ENCODE measurements at regions not wholly inside any gene's neighbourhood (a gene's known extent, or its start where the extent isn't known, plus 50 kb on each side); places are given as distances from the start of the nearest gene placed in this dataset.

- DNase-seq (ENCODE audit: low spot score): no peak
- H3K4me3 ChIP-seq: no peak overlapping the region
- intact Hi-C loops (cut with DNase I): no loop called here
- no peaks in the 10 kb centered on the region for H3K4me1 ChIP-seq (replicated peaks)
- TF ChIP-seq POLR2A (IDR thresholded peaks at IDR 0.05) (no peak), CTCF (IDR thresholded peaks at IDR 0.05) (no peak), POLR2AphosphoS5 (IDR thresholded peaks at IDR 0.05) (no peak)
- no peaks in the 10 kb centered on the region for H3K27me3 ChIP-seq (replicated peaks; ENCODE audit: insufficient read depth)
- no peaks in the 10 kb centered on the region for H3K9me3 ChIP-seq
- no peaks in the 10 kb centered on the region for H3K36me3 ChIP-seq
- no peak overlapping the region for H3K27ac ChIP-seq
- WGBS: 83% methylated on average over 2 of the region's 2 CpGs
These were observed 1880.5 kb downstream of the ARAP2 start for GRCh38 chr4:34363842-34364241.

GRCh38 chr4:34365946-34366345, 1878.4 kb downstream of the ARAP2 start:
- H3K4me1 ChIP-seq (replicated peaks): no peaks in the 10 kb centered on the region
- WGBS: 95% methylated on average over 2 of the region's 2 CpGs
- no peak for TF ChIP-seq POLR2AphosphoS5 (IDR thresholded peaks at IDR 0.05)
- TF ChIP-seq CTCF (IDR thresholded peaks at IDR 0.05): no peak
- TF ChIP-seq POLR2A (IDR thresholded peaks at IDR 0.05): no peak
- no peak overlapping the region for H3K27ac ChIP-seq
- DNase-seq (ENCODE audit: low spot score): no peak
- no peaks in the 10 kb centered on the region for H3K27me3 ChIP-seq (replicated peaks; ENCODE audit: insufficient read depth)
- no peak overlapping the region for H3K4me3 ChIP-seq
- intact Hi-C loops (cut with DNase I): no loop called here
- H3K9me3 ChIP-seq: no peaks in the 10 kb centered on the region
- H3K36me3 ChIP-seq: no peaks in the 10 kb centered on the region

- no peaks in the 10 kb centered on the region for H3K4me1 ChIP-seq (replicated peaks)
- 82% methylated on average over 2 of the region's 2 CpGs for WGBS
- no peak for DNase-seq (ENCODE audit: low spot score)
- H3K9me3 ChIP-seq: no peaks in the 10 kb centered on the region
- no peak overlapping the region for H3K4me3 ChIP-seq
- no peaks in the 10 kb centered on the region for H3K27me3 ChIP-seq (replicated peaks; ENCODE audit: insufficient read depth)
- intact Hi-C loops (cut with DNase I): no loop called here
- no peak overlapping the region for H3K27ac ChIP-seq
- no peaks in the 10 kb centered on the region for H3K36me3 ChIP-seq
- TF ChIP-seq POLR2A (IDR thresholded peaks at IDR 0.05): no peak
- no peak for TF ChIP-seq CTCF (IDR thresholded peaks at IDR 0.05)
These were observed 1872.6 kb downstream of the ARAP2 start for GRCh38 chr4:34371676-34372075.

- Histone ChIP-seq H3K4me3 (no peak overlapping the region), H3K4me1 (replicated peaks) (no peaks in the 10 kb centered on the region), H3K27ac (no peak overlapping the region), H3K27me3 (replicated peaks; ENCODE audit: insufficient read depth) (no peaks in the 10 kb centered on the region), H3K36me3 (no peaks in the 10 kb centered on the region), H3K9me3 (no peaks in the 10 kb centered on the region)
- WGBS: 78% methylated on average over 2 of the region's 2 CpGs
- intact Hi-C loops (cut with DNase I): no loop called here
- TF ChIP-seq CTCF (IDR thresholded peaks at IDR 0.05) (no peak), POLR2A (IDR thresholded peaks at IDR 0.05) (no peak)
- no peak for DNase-seq (ENCODE audit: low spot score)
These were observed 1871.5 kb downstream of the ARAP2 start for GRCh38 chr4:34372815-34373214.

GRCh38 chr4:34373456-34373855, 1870.9 kb downstream of the ARAP2 start:
- Histone ChIP-seq H3K4me3 (no peak overlapping the region), H3K27me3 (replicated peaks; ENCODE audit: insufficient read depth) (no peaks in the 10 kb centered on the region), H3K9me3 (no peaks in the 10 kb centered on the region), H3K36me3 (no peaks in the 10 kb centered on the region), H3K4me1 (replicated peaks) (no peaks in the 10 kb centered on the region), H3K27ac (no peak overlapping the region)
- DNase-seq (ENCODE audit: low spot score): no peak
- 91% methylated on average over 3 of the region's 3 CpGs for WGBS
- intact Hi-C loops (cut with DNase I): no loop called here
- no peak for TF ChIP-seq POLR2AphosphoS5 (IDR thresholded peaks at IDR 0.05)
- TF ChIP-seq POLR2A (IDR thresholded peaks at IDR 0.05): no peak
- TF ChIP-seq CTCF (IDR thresholded peaks at IDR 0.05): no peak
